Dendritic cell treated with granulocyte-macrophage colony-stimulating factor and Interleukin-4, amounts not matched to agents 40 ng/mL and 50 ng/mL, for 4 days (primary cell): ENCODE measurements at regions not wholly inside any gene's neighbourhood (a gene's known extent, or its start where the extent isn't known, plus 50 kb on each side); places are given as distances from the start of the nearest gene placed in this dataset.

Source experiments
- H3K27ac Mint-ChIP-seq: one replicate; pipeline ENCODE4 v1.8.0; 2022; ENCODE audit warnings: mild to moderate bottlenecking, mixed read lengths
- H3K27me3 Mint-ChIP-seq: one replicate; pipeline ENCODE4 v1.8.0; 2022; ENCODE audit warnings: mild to moderate bottlenecking, mixed read lengths
- H3K36me3 Mint-ChIP-seq: one replicate; pipeline ENCODE4 v1.8.0; 2022; ENCODE audit warnings: low read depth, mixed read lengths
- H3K4me1 Mint-ChIP-seq: one replicate; pipeline ENCODE4 v1.8.0; 2022; ENCODE audit warnings: low read depth, mixed read lengths
- H3K4me3 Mint-ChIP-seq: one replicate; pipeline ENCODE4 v1.8.0; 2022; ENCODE audit warnings: mild to moderate bottlenecking, moderate library complexity, mixed read lengths
- H3K9me3 Mint-ChIP-seq: one replicate; pipeline ENCODE4 v1.8.0; 2022; ENCODE audit warnings: mixed read lengths
- intact Hi-C: fragments of 100-400 bp; cut with micrococcal nuclease; formaldehyde crosslinking; loops from one replicate; pipeline ENCODE4 v1.15.0; 2022

DNA sequence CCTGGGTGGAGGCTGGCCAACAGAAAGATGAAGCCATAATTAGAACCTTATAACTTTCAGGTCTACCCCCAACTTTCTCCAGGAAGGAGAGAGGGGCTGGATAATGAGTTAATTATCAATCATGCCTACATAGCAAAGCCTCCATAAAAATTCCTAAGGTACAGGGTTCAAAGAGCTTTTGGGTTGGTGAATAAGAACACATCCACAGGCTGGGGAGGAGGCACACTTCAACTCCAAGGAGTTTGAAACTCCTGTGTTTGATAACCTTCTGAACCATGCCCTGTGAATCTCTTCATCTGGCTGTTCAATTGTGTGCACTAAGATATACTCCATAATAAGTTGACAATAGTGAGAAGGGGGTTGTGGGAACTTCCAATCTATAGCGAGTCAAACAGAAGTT, 552.3 kb downstream of the TDRD15 start:
- no peak overlapping the region for H3K4me3 Mint-ChIP-seq
- intact Hi-C loops, result no loop called here
- peaks cover 30% of the 10 kb centered on the region for H3K9me3 Mint-ChIP-seq
- H3K36me3 Mint-ChIP-seq, result no peaks in the 10 kb centered on the region
- H3K27ac Mint-ChIP-seq, result no peak overlapping the region
- H3K27me3 Mint-ChIP-seq, result no peaks in the 10 kb centered on the region
- H3K4me1 Mint-ChIP-seq, result no peaks in the 10 kb centered on the region

DNA sequence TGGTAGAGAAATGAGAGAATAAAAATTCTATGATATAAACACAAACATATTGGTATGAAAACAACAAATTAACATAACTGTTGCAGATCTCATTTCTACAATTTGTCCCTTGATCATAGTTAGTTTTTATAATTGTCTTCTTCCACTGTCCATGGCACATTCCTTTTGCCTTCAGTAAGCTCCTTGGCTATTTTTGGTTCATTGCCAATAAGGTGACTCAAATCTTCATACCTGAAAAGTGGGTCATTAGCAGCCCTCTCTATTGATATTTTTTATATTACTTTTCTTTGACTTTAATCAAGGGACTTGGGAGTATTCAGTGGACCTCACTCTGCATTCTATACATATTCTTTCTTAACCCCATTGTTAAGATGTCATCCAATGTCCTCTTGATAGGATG, 552.9 kb downstream of the TDRD15 start:
- H3K27me3 Mint-ChIP-seq, result no peaks in the 10 kb centered on the region
- intact Hi-C loops, result no loop called here
- no peak overlapping the region for H3K4me3 Mint-ChIP-seq

DNA sequence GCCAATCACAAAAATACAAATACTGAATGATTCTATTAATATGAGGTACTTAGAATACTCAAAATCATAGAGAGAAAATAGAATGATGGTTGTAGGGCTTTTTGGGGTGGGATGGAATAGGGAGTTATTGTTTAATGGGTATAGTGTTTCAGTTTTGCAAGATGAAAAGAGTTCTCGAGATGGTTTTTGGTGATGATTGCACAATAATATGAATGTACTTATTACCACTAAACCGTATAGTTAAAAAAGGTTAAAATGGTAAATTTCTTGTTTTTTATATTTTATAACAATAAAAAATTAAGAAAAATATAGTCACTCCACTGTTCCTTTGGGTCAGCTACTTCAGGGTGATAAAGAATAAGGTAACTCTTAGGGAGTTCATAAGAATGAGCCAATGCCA, 560.1 kb downstream of the TDRD15 start:
- Mint-ChIP-seq H3K4me3 (no peak overlapping the region), H3K27me3 (no peaks in the 10 kb centered on the region), H3K9me3 (peaks cover 25% of the 10 kb centered on the region), H3K36me3 (no peaks in the 10 kb centered on the region), H3K4me1 (no peaks in the 10 kb centered on the region), H3K27ac (no peak overlapping the region)
- intact Hi-C loops, result no loop called here

More for the DNA sequence above, 552.9 kb downstream of the TDRD15 start:
- Mint-ChIP-seq H3K9me3 (peaks cover 33% of the 10 kb centered on the region), H3K4me1 (no peaks in the 10 kb centered on the region), H3K27ac (no peak overlapping the region), H3K36me3 (no peaks in the 10 kb centered on the region)

DNA sequence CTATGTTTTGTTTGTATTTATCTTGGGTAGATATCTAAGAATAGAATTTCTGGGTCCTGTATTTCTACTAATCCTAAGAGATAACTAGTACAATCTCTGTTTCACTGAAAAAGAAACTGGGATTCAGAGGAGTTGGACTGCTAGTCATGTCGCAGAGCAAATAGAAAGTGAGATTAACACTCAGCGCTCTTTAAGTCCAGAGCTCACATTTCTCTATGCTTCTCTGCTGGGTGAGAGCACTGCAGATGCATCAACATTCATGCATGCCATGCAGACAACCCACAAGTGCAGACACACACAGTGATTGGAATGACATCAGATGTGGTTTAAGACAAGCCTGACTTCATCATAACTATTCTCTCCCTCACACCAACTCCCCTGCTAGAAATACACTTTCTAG, 563.8 kb downstream of the TDRD15 start:
- no peaks in the 10 kb centered on the region for H3K27me3 Mint-ChIP-seq
- intact Hi-C loops, result no loop called here
- no peaks in the 10 kb centered on the region for H3K36me3 Mint-ChIP-seq
- no peak overlapping the region for H3K27ac Mint-ChIP-seq
- no peaks in the 10 kb centered on the region for H3K4me1 Mint-ChIP-seq
- H3K9me3 Mint-ChIP-seq, result no peaks in the 10 kb centered on the region
- H3K4me3 Mint-ChIP-seq, result no peak overlapping the region

DNA sequence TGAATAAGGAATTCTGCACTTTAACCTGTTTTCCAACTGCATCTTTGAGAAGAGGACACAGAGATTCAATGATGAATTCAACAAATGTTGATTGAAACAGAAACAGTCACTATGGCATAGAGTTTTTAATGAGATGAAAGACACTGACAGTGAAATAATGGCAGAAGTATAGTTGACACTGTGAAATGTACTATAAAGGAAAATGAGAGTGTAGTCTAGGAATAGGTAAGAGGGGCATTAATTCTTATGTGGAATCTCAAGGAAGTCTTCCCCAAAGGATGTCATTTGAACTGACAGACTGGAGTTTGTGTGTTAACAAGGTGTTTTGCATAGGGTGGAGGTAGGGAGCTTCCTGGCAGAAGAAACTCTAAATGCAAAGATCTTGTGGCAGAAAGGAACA, 566.2 kb downstream of the TDRD15 start:
- Mint-ChIP-seq H3K4me3 (no peak overlapping the region), H3K27ac (no peak overlapping the region), H3K36me3 (no peaks in the 10 kb centered on the region), H3K9me3 (no peaks in the 10 kb centered on the region), H3K4me1 (no peaks in the 10 kb centered on the region), H3K27me3 (no peaks in the 10 kb centered on the region)
- intact Hi-C loops, result no loop called here

DNA sequence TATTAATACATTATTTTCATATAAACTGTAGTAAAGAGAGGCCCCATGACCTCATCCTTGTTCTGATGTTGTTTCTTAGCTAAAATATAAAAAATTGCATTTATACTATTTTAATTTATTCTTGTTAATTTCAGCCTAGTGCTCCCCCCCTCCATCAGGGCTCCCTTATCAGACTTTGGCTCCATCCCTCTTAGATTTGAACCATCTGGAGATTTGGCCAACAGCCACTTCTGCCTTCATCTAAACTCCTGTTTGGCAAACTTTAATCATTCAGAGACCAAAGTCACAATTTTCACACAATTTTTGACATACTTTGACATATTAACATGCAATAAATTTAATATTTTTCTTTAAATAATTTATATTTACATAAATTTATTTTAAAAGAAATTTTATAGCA, 569.3 kb downstream of the TDRD15 start:
- intact Hi-C loops, result no loop called here
- no peak overlapping the region for H3K27ac Mint-ChIP-seq
- no peaks in the 10 kb centered on the region for H3K9me3 Mint-ChIP-seq
- H3K4me3 Mint-ChIP-seq, result no peak overlapping the region
- no peaks in the 10 kb centered on the region for H3K36me3 Mint-ChIP-seq
- H3K4me1 Mint-ChIP-seq, result no peaks in the 10 kb centered on the region
- no peaks in the 10 kb centered on the region for H3K27me3 Mint-ChIP-seq

DNA sequence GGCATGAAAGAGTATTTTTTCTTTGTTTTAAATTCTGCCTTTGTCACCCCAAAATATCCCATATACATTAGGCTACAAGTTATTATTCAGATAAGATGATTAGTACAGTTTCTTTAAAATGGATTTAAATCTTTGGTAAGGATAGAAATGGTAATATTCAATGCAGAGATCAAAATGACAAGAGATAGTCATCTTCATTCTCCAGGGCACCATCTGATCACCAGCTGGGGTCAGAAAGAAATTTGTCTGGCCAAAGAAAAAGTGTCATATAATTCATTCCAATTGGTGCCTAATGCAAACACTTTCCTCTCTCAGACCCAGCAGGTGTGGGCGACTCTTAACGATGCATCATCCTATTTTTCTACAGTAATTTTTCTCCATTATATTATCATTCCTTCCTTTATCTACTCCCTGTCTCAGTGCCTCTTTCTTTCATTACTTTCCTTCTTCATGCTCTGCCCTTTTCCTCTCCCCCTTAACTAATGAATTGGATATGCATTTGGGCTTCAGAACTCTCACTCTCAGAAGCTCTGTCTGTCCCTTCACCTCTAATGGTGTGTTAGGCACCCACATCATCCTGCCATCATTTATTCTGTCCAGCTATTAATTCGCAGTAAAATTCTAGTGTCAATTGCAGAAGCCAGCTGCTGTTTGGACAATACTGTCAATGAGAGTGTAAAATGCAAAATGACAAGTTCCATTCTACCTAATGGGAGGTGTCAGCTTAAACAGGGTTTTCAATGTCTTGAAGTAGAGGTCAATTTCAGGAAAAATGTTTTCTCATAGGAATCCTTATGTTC, 570.5 kb downstream of the TDRD15 start:
- H3K4me3 Mint-ChIP-seq, result no peak overlapping the region
- no peaks in the 10 kb centered on the region for H3K4me1 Mint-ChIP-seq
- intact Hi-C loops, result no loop called here
- no peak overlapping the region for H3K27ac Mint-ChIP-seq
- H3K27me3 Mint-ChIP-seq, result no peaks in the 10 kb centered on the region
- H3K9me3 Mint-ChIP-seq, result no peaks in the 10 kb centered on the region
- H3K36me3 Mint-ChIP-seq, result no peaks in the 10 kb centered on the region

DNA sequence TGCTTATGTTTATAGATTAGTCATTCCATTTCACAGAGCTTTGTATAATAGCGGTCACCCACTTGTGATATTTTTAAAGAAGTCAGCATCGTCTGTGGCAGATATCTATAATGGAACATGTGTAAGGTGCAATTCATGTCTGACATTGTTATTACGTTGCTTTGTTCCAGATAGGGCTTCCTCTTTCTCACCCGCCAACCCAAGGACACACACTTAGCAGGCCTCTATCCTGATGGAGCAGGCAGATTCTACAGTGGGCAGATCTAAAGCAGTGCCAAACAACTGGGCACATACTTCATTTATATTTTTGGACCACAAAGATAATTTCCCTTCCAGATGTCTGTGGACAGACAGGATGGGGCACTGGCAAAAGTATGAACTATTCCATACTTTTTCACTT, 573.1 kb downstream of the TDRD15 start:
- Mint-ChIP-seq H3K9me3 (no peaks in the 10 kb centered on the region), H3K4me3 (no peak overlapping the region), H3K27me3 (no peaks in the 10 kb centered on the region), H3K27ac (no peak overlapping the region), H3K36me3 (no peaks in the 10 kb centered on the region), H3K4me1 (no peaks in the 10 kb centered on the region)
- intact Hi-C loops, result no loop called here

DNA sequence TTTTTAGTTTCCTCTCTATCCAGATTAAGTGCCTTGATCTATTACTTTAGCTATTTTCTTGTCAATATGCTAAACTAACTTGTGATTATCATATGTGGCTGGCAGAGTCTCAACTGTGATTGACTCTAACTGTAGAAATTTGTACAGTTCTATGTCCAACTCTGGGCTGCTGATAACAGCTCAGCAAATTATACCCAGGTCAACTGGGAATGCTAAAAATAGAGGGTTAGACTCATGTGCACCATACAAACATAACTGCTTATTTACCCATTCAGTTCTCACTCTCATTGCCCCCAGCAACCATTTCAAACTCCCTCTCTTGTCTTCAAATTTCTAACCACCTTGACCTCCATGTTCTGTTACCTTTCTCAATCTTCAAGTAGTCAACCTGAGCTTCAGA, 576.9 kb downstream of the TDRD15 start:
- H3K36me3 Mint-ChIP-seq, result no peaks in the 10 kb centered on the region
- intact Hi-C loops, result no loop called here
- H3K4me1 Mint-ChIP-seq, result no peaks in the 10 kb centered on the region
- no peaks in the 10 kb centered on the region for H3K9me3 Mint-ChIP-seq
- H3K27me3 Mint-ChIP-seq, result no peaks in the 10 kb centered on the region
- H3K27ac Mint-ChIP-seq, result no peak overlapping the region
- H3K4me3 Mint-ChIP-seq, result no peak overlapping the region

DNA sequence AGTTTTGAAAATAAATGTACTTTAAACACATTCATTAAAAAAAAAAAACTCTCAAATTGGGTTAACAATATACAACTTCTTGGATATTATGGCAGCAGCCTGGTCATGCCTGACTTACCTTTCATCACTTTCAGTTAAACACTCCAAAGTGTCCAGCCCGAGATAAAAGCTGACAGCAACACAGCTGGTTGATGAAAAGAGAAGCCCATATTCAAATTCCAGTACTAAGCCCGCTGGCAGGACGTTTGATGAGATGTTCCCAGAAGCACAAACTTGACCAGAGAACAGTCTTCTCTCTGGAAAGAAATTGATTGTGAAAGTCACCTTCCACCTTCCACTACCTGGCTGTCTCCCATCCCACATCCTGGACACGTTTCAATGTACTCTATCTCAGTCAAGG, 586.3 kb downstream of the TDRD15 start:
- H3K4me1 Mint-ChIP-seq, result no peaks in the 10 kb centered on the region
- intact Hi-C loops, result no loop called here
- H3K9me3 Mint-ChIP-seq, result peaks cover 1% of the 10 kb centered on the region
- no peaks in the 10 kb centered on the region for H3K36me3 Mint-ChIP-seq
- no peak overlapping the region for H3K27ac Mint-ChIP-seq
- no peaks in the 10 kb centered on the region for H3K27me3 Mint-ChIP-seq
- H3K4me3 Mint-ChIP-seq, result no peak overlapping the region

DNA sequence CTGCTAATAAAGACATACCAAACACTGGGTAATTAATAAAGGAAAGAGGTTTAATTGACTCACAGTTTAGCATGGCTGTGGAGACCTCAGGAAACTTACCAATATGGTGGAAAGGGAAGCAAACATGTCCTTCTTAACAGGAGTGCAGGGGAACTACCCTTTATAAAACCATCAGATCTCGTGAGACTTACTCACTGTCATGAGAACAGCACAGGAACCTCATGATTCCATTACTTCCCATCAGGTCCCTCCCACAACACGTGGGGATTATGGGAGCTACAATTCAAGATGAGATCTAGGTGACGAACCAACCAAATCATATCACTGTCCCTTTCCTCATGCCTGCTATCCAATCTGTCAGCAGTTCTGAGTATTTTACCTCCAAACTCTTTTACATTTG, 586.7 kb downstream of the TDRD15 start:
- no peaks in the 10 kb centered on the region for H3K4me1 Mint-ChIP-seq
- intact Hi-C loops, result no loop called here
- peaks cover 6% of the 10 kb centered on the region for H3K9me3 Mint-ChIP-seq
- H3K27ac Mint-ChIP-seq, result no peak overlapping the region
- no peak overlapping the region for H3K4me3 Mint-ChIP-seq
- H3K27me3 Mint-ChIP-seq, result no peaks in the 10 kb centered on the region
- no peaks in the 10 kb centered on the region for H3K36me3 Mint-ChIP-seq

DNA sequence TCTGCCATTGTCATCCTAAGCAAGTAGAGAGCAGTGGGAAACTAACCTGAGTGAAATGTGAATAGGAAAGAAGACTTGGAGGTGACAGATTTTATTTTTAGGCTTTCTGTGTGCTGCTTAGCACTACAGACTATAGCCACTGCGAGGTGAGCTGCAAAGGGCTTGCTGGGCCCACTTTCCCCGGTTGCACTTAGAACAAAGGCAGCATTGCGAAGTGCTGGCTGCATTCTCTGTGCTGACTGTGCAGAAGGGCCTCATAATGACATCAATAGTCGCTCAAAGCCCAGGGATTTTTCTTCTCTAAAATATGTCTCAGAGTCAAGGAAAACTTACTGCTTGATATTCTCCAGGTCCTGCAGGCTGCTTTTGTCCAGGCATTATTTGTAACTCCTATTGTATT, 592.1 kb downstream of the TDRD15 start:
- intact Hi-C loops, result no loop called here
- Mint-ChIP-seq H3K36me3 (no peaks in the 10 kb centered on the region), H3K9me3 (peaks cover 39% of the 10 kb centered on the region), H3K27ac (no peak overlapping the region), H3K4me1 (no peaks in the 10 kb centered on the region), H3K4me3 (no peak overlapping the region), H3K27me3 (no peaks in the 10 kb centered on the region)

DNA sequence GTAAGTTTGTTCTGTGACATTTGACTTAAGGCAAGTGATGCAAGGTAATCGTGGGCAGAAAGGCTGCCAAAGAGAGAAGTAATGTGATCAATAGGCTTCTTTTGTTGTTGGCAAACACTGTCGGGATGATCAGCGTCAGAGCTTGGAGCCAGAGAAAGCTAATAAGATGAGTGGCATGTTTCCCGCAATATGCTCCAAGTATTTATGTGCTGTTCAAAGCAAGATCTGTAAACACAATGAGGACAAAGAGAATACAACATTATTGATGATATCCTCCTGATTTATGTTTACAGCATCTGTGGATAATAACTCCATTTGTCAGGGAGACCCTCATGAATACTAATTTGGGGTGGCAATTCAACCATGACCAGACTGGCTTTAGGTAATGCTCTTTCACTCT, 603.3 kb downstream of the TDRD15 start:
- H3K27ac Mint-ChIP-seq, result no peak overlapping the region
- peaks cover 17% of the 10 kb centered on the region for H3K9me3 Mint-ChIP-seq
- H3K4me3 Mint-ChIP-seq, result no peak overlapping the region
- intact Hi-C loops, result no loop called here
- no peaks in the 10 kb centered on the region for H3K27me3 Mint-ChIP-seq
- H3K4me1 Mint-ChIP-seq, result no peaks in the 10 kb centered on the region
- H3K36me3 Mint-ChIP-seq, result no peaks in the 10 kb centered on the region

DNA sequence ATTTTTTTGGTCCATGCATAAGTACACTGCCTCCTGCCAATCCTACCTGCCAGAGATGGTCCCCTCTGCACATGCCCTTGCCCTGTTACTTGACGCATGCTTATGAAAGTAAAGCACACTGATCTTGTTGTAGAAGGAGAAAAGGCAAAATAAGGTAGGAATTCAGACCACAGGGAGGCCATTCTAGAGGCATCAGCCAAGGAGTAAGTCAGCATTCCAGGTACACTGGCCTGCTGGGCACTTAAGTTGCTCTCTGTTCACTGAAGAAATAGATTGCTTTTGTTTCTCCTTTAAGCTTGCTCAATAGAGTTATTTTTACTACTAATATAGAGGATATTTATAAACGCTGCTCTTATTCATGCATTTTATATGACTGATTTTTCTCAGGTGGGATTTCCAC, 604.4 kb downstream of the TDRD15 start:
- Mint-ChIP-seq H3K36me3 (no peaks in the 10 kb centered on the region), H3K9me3 (peaks cover 13% of the 10 kb centered on the region), H3K4me1 (no peaks in the 10 kb centered on the region), H3K27ac (no peak overlapping the region), H3K4me3 (no peak overlapping the region), H3K27me3 (no peaks in the 10 kb centered on the region)
- intact Hi-C loops, result no loop called here

DNA sequence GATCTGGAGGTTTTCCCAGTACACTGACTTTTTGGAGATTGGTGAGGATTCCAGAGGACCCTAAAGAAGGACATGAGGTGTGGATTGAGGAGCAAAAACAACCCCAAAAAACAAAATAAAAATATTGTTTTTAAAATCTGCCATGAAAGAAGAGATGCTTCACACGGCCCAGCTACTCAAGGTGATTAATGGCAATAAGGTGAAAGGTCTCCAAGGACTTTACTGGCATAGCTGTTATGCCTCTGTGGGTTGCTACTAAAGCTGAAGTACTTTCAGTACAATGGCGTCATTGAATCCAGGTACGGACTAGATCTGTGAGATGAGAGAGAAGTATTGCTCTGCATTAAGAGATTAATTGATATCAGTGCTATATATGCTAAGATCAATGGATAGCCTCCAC, 606.4 kb downstream of the TDRD15 start:
- Mint-ChIP-seq H3K36me3 (no peaks in the 10 kb centered on the region), H3K27ac (no peak overlapping the region), H3K4me3 (no peak overlapping the region), H3K4me1 (no peaks in the 10 kb centered on the region), H3K9me3 (peaks cover 9% of the 10 kb centered on the region), H3K27me3 (no peaks in the 10 kb centered on the region)
- intact Hi-C loops, result no loop called here
